ENCODE measurements at regions not wholly inside any gene's neighbourhood (a gene's known extent, or its start where the extent isn't known, plus 50 kb on each side); places are given as distances from the start of the nearest gene placed in this dataset.
A peak's percentile ranks its signal among the peaks of the same experiment; 100 is the strongest.

- H3K9me3 Mint-ChIP-seq = peaks cover 3% of the 10 kb centered on the region; the same call in 2 of the 3 replicates
Observed at GRCh38 chr5:153865016-153865415, 173.7 kb downstream of the FAM114A2 start.

GRCh38 chr5:153863951-153864350 lies 174.8 kb downstream of the FAM114A2 start:
- no peak overlapping the region for H3K27ac Mint-ChIP-seq
- H3K9me2 ChIP-seq (ENCODE audit: insufficient read depth) = peaks cover 17% of the 10 kb centered on the region
- no peaks in the 10 kb centered on the region for H3K27me3 Mint-ChIP-seq (ENCODE audit: insufficient read depth, low read depth, poor library complexity)
- H3K36me3 ChIP-seq (ENCODE audit: insufficient read depth) = no peaks in the 10 kb centered on the region
- H3K27me3 ChIP-seq (ENCODE audit: insufficient read depth) = no peaks in the 10 kb centered on the region
- ATAC-seq (no peak), DNase-seq (ENCODE audit: low spot score) (no peak)
- H3K4me1 ChIP-seq (ENCODE audit: insufficient read depth) = no peaks in the 10 kb centered on the region; the same call in 1 of the 2 replicates
- no peak overlapping the region for H3K4me3 ChIP-seq
- H3K4me1 Mint-ChIP-seq = no peaks in the 10 kb centered on the region; the same call in 2 of the 3 replicates
- H3K79me2 ChIP-seq (replicated peaks; ENCODE audit: insufficient read depth) = no peaks in the 10 kb centered on the region
- no peaks in the 10 kb centered on the region for H3F3A ChIP-seq (replicated peaks; ENCODE audit: low read depth)
- peak overlapping the region; percentile 56; the same call in 1 of the 2 replicates for H2AFZ ChIP-seq
- H3K4me3 Mint-ChIP-seq = no peak overlapping the region
- peaks cover 3% of the 10 kb centered on the region; the same call in 2 of the 3 replicates for H3K9me3 Mint-ChIP-seq
- H3K36me3 Mint-ChIP-seq (ENCODE audit: low read depth) = no peaks in the 10 kb centered on the region
- H3K4me2 ChIP-seq = no peak overlapping the region
- no peaks in the 10 kb centered on the region for H4K20me1 ChIP-seq (replicated peaks; ENCODE audit: insufficient read depth)
- no peak overlapping the region for H3K27ac ChIP-seq (ENCODE audit: low read depth)
- TF ChIP-seq CTCF (conservative IDR thresholded peaks at IDR 0.05; ENCODE audit: low read depth in 2 of 2) (no peak), ETS1 (IDR thresholded peaks at IDR 0.05) (no peak), STAT1 (IDR thresholded peaks at IDR 0.05; ENCODE audit: unreplicated experiment) (no peak), CREB1 (CRISPR knock-in tag; IDR thresholded peaks at IDR 0.05; ENCODE audit: low read depth) (no peak), EZH2phosphoT487 (IDR thresholded peaks at IDR 0.05; ENCODE audit: unreplicated experiment) (no peak), JUNB (IDR thresholded peaks at IDR 0.05; ENCODE audit: unreplicated experiment) (no peak), NANOG (IDR thresholded peaks at IDR 0.05; ENCODE audit: borderline replicate concordance) (no peak), EZH2 (IDR thresholded peaks at IDR 0.05; ENCODE audit: low read depth, unreplicated experiment) (no peak), POLR2AphosphoS5 (IDR thresholded peaks at IDR 0.05; ENCODE audit: low read depth) (no peak), ZNF114 (CRISPR knock-in tag; IDR thresholded peaks at IDR 0.05) (no peak), ZNF331 (CRISPR knock-in tag; IDR thresholded peaks at IDR 0.05; ENCODE audit: low read depth) (no peak)
- TF ChIP-seq, protein P1, sequence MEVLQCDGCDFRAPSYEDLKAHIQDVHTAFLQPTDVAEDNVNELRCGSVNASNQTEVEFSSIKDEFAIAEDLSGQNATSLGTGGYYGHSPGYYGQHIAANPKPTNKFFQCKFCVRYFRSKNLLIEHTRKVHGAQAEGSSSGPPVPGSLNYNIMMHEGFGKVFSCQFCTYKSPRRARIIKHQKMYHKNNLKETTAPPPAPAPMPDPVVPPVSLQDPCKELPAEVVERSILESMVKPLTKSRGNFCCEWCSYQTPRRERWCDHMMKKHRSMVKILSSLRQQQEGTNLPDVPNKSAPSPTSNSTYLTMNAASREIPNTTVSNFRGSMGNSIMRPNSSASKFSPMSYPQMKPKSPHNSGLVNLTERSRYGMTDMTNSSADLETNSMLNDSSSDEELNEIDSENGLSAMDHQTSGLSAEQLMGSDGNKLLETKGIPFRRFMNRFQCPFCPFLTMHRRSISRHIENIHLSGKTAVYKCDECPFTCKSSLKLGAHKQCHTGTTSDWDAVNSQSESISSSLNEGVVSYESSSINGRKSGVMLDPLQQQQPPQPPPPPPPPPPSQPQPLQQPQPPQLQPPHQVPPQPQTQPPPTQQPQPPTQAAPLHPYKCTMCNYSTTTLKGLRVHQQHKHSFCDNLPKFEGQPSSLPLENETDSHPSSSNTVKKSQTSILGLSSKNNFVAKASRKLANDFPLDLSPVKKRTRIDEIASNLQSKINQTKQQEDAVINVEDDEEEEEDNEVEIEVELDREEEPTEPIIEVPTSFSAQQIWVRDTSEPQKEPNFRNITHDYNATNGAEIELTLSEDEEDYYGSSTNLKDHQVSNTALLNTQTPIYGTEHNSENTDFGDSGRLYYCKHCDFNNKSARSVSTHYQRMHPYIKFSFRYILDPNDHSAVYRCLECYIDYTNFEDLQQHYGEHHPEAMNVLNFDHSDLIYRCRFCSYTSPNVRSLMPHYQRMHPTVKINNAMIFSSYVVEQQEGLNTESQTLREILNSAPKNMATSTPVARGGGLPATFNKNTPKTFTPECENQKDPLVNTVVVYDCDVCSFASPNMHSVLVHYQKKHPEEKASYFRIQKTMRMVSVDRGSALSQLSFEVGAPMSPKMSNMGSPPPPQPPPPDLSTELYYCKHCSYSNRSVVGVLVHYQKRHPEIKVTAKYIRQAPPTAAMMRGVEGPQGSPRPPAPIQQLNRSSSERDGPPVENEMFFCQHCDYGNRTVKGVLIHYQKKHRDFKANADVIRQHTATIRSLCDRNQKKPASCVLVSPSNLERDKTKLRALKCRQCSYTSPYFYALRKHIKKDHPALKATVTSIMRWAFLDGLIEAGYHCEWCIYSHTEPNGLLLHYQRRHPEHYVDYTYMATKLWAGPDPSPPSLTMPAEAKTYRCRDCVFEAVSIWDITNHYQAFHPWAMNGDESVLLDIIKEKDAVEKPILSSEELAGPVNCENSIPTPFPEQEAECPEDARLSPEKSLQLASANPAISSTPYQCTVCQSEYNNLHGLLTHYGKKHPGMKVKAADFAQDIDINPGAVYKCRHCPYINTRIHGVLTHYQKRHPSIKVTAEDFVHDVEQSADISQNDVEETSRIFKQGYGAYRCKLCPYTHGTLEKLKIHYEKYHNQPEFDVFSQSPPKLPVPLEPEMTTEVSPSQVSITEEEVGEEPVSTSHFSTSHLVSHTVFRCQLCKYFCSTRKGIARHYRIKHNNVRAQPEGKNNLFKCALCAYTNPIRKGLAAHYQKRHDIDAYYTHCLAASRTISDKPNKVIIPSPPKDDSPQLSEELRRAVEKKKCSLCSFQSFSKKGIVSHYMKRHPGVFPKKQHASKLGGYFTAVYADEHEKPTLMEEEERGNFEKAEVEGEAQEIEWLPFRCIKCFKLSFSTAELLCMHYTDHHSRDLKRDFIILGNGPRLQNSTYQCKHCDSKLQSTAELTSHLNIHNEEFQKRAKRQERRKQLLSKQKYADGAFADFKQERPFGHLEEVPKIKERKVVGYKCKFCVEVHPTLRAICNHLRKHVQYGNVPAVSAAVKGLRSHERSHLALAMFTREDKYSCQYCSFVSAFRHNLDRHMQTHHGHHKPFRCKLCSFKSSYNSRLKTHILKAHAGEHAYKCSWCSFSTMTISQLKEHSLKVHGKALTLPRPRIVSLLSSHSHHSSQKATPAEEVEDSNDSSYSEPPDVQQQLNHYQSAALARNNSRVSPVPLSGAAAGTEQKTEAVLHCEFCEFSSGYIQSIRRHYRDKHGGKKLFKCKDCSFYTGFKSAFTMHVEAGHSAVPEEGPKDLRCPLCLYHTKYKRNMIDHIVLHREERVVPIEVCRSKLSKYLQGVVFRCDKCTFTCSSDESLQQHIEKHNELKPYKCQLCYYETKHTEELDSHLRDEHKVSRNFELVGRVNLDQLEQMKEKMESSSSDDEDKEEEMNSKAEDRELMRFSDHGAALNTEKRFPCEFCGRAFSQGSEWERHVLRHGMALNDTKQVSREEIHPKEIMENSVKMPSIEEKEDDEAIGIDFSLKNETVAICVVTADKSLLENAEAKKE (CRISPR knock-in tag; IDR thresholded peaks at IDR 0.05) = no peak

More at GRCh38 chr5:153865016-153865415, 173.7 kb downstream of the FAM114A2 start:
- H3F3A ChIP-seq (replicated peaks; ENCODE audit: low read depth) = no peaks in the 10 kb centered on the region
- DNase-seq (ENCODE audit: low spot score) = no peak
- no peaks in the 10 kb centered on the region; the same call in 1 of the 2 replicates for H3K4me1 ChIP-seq (ENCODE audit: insufficient read depth)
- Mint-ChIP-seq H3K27ac (no peak overlapping the region), H3K4me3 (no peak overlapping the region), H3K4me1 (no peaks in the 10 kb centered on the region; the same call in 2 of the 3 replicates), H3K36me3 (ENCODE audit: low read depth) (no peaks in the 10 kb centered on the region), H3K27me3 (ENCODE audit: insufficient read depth, low read depth, poor library complexity) (peaks cover 2% of the 10 kb centered on the region)
- H3K36me3 ChIP-seq (ENCODE audit: insufficient read depth) = no peaks in the 10 kb centered on the region
- no peaks in the 10 kb centered on the region for H3K27me3 ChIP-seq (ENCODE audit: insufficient read depth)
- H3K79me2 ChIP-seq (replicated peaks; ENCODE audit: insufficient read depth) = no peaks in the 10 kb centered on the region
- no peak overlapping the region for H3K4me3 ChIP-seq
- no peak overlapping the region for H2AFZ ChIP-seq
- TF ChIP-seq NANOG (IDR thresholded peaks at IDR 0.05; ENCODE audit: borderline replicate concordance) (no peak), POLR2AphosphoS5 (IDR thresholded peaks at IDR 0.05; ENCODE audit: low read depth) (no peak)
- H3K4me2 ChIP-seq = no peak overlapping the region
- no peak overlapping the region for H3K27ac ChIP-seq (ENCODE audit: low read depth)
- peaks cover 17% of the 10 kb centered on the region for H3K9me2 ChIP-seq (ENCODE audit: insufficient read depth)
- no peak for ATAC-seq
- H4K20me1 ChIP-seq (replicated peaks; ENCODE audit: insufficient read depth) = no peaks in the 10 kb centered on the region

All from GM23338 (cell line).